ENCODE measurements at regions not wholly inside any gene's neighbourhood (a gene's known extent, or its start where the extent isn't known, plus 50 kb on each side); places are given as distances from the start of the nearest gene placed in this dataset.

DNA sequence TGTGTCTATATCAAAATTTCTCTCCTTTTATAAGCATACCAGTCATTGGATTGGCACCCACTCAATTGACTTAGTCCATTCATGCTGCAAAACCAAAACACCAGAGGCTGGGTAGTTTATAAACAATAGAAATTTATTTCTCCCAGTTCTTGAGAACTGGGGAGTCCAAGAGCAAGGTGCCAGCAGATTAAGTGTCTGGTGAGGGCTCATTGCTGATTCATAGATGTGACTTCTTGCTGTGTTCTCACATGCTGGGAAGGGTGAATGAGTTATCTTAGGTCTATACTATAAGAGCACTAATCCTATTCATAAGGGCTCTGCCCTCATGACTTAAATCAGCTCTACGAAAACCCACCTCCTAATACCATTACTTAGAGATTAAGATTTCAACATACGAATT is 501.4 kb downstream of the EPM2A start:
- DNase-seq (ENCODE audit: low read depth in 2 of 2) = no peak

DNA sequence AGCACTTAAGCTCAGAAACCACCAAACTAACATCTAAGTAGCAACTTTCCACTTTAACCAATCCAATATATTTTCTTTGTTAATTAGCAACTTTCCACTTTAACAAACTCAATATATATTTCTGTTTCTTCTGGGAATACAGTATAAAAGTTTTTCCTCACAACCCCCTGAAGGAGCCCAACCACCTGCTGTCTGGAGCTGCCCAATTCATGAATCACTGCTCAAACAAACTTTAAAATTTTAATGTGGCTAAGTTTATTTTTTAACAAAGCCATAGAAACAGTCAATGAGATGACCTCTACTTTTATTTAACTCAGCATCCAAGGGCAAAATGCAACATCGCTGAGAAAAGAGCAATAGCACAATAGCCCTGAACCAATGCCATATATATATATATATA is 500.1 kb downstream of the EPM2A start:
- no peak for DNase-seq (ENCODE audit: low read depth in 2 of 2)

DNA sequence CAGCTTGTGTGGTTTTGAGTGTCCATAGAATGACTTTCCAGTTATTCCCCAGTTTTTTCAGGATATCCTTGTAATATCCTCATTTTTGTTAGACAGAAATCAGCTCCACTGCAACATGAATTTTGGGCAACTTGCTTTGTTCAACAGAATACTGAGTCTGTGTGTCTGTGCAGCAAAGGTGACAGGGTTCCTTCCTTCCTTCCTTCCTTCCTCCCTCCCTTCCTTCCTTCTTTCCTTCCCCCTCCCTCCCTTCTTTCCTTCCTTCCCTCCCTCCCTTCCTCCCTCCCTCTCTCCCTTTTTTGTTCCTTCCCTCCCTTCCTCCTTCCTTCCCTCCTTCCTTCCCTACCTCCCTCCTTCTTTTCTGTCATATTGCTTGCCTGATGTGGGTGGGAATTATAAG is 496.5 kb downstream of the EPM2A start:
- no peak for DNase-seq (ENCODE audit: low read depth in 2 of 2)

DNA sequence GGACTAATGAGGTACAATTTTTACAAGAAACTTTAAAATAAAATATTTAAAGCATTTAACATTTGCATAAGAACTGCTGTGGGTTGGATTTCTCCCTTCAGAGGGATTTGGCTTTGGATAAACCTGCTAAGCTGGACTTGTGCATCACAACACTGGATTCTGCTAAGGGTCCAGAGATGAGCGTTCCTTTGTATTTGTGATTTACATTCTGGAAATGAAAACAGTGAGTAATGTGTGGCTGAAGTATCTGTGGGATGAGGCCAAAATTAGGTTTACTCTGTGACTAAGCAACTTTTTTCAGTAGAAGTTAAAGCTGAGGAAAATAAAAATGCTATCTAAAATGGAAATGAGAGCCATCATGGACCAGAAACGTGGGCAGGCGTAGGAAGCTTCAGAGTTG is 494.3 kb downstream of the EPM2A start:
- no peak for DNase-seq (ENCODE audit: low read depth in 2 of 2)

DNA sequence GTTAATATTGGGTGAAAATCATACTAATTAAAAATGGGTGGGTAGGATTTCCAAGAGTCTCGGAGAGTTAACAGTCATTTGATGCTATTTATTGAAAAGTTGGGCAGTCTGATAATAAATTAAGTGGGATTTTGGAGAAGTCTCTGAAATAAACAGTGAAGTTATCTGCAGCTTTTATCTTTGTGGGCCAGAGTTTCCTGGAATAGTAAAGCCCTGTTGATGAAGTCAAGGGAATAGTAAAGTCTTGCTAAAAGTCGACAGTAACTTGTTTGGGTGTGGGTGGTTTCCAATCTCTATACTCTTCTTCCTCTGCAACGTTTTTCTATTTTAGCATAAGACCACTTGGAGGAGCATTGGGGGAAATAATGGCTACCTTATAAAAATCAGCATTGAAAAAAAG is 493.6 kb downstream of the EPM2A start:
- no peak for DNase-seq (ENCODE audit: low read depth in 2 of 2)

DNA sequence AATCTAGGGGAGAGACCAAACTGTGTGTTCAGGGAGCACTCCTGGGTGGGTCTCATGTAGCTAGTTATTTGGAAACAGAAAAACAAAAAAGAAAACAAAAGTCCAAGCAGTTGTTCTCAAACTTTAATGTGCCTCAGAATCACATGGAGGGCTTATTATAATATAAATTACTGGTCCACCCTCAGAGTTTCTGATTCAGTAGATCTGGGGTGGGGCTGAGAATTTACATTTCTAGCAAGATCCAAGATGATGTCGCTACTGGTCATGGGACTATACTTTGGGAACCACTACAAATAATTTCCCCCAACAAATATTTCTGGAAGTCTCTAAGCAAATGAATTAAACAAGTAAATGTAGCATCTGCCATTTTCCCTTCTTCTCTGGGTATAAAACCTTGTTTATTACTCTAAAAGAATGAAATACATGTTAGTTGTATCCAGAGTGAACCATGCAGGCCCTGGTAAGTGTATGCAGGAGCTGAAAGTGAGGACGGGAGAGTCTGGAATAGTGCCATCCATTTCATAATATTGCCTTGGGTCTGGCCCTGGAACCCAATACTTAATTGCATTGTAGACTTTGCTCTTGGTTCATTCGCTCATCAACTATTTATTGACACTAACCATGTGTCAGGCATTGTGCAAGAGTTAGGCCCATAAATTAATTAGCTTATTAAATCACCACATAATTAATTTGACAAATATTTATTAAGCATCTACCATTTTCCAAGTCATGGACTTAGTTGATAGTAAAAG is 490.8 kb downstream of the EPM2A start:
- DNase-seq (ENCODE audit: low read depth in 2 of 2) = no peak

DNA sequence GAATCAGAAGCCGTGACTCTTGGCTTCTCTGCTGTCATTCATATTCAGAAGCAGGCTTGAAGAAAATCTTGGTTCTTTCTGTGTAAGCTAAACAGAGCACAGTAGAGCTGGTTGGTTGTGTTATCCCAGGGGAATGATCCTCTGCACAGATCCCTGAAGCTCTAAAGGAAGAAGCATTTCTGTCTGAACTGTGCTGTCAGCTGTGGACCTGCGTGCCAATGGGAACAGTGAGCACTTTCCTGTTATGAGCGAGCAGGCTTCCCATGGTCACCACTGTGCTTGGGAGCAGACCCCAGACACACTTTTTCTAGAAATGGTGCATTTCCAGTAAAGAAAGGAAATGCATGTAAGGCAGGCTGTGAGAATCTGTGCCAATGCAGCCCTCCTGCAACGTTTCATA is 490.2 kb downstream of the EPM2A start:
- no peak for DNase-seq (ENCODE audit: low read depth in 2 of 2)

DNA sequence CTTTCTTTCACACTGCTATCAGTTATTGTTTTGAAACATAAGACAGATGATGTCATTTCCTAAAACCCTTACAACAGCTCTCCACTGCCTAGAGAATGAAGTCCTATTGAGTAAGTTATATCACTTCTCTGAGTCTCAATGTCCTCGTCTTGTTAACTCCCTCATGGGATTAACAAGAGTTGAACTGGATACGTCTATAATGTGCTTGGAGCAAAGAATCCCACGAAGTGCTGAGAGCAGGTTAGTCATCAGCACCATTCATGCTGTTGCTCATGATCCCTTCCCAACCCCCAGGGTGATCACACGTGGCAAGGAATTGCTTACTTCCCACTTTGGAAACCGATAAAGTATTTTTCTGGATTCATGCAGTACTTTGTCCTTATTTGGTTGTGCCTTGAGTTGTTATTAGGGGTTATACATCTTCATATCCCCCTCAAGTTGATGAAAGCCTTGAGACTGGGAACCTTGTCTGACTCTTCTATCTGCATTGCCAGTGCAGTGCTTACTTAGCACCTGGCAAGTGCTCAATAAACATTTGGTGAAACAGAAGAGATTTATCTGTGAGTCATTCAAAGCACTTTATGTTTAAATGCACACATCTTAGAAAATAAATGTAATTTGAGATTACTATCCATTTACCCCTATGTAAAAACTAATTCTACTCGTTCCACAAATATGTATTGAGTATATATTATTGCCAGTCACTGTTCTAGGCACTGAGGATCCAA is 487.5 kb downstream of the EPM2A start:
- DNase-seq (ENCODE audit: low read depth in 2 of 2) = no peak

DNA sequence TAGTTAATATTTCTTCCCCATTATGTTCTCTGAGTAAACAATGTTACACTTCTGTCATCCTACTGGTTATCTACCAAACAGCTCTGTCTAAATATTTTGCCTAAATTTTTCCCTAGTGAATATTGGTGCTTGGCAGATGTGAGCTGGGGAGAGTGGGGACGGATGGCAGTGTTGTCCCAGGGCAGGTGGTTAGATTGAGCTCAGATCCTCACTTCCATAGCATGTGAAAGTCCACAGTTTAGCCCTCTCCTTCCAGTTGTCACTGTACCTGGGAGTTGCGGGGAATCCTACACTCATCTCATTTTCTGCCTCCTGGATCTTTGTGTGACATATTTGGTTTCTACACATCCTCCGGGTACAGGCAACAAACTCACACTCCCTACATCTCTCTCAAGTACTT is 484.9 kb downstream of the EPM2A start:
- DNase-seq (ENCODE audit: low read depth in 2 of 2) = no peak

DNA sequence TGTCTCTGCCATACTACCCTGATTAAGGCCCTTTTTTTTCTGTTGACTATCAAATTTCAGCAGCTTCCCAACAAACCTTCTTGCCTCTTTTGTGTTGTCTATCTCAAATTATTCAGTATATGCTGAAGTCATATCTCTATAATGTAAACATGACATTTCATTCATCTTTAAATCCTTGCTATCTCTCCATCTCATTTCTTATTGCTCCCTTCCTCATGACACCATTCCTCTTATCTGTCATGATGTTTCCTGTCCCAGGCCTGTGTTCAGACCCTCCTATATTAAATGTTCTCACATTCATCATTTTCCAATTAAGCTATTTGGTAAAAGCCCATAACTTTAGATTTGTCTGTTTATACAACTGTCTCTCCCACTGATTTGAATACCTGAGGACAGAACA is 482.6 kb downstream of the EPM2A start:
- DNase-seq (ENCODE audit: low read depth in 2 of 2) = no peak

DNA sequence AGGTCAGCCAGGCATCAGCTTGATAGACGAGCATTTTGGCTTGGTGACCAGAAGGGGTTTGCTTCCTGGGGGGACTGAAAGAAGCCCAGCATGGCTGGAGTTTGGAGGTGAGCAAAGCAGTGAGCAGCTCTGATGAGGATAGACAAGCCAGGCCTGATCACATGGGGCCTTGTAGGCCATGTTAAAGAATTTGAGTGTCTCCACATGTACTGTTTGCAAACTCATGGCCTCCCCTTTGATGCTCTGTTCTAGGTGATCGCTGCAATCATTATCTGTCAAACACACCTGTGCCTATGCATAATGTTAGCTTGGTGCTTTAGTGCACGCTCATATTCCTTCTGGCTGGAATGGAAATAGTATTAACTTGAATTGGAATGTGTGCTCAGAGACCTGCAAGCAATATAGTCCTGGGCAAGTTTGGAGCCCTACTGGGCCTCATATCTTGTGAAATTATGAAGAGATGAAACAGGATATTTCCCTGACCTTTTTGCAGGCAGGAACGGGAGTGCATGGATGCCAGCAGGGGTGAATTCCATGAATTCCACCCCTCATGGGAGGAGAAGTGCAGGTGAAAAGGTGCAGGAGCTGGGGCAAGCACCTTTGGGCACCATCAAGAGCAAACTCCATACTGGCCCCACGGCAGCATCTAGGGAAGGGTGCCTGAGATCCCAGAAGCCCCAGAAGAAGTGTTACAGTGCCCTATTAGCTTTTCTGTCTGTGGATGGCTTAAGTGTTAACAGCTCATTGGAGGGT is 480.5 kb downstream of the EPM2A start:
- DNase-seq (ENCODE audit: low read depth in 2 of 2) = no peak

DNA sequence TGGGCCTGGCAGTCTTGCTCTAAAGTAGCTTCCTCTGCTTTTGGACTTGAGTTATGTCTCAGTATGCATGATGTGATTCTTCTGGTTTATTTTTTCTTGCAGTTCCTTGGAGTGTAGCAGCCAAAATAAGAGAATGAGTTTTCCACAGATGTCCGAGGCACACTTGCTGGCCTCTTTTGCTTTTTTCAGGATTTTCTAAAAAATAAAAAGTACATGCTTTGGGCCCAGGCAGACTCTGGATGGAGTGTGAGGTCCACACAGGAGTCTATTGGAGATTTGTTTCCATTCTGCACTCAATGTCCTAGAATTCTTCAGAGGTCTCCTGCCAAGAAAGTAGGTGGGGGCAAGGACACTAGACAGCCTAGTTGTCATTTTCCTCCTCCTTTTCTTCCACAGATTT is 477.6 kb downstream of the EPM2A start:
- no peak for DNase-seq (ENCODE audit: low read depth in 2 of 2)

DNA sequence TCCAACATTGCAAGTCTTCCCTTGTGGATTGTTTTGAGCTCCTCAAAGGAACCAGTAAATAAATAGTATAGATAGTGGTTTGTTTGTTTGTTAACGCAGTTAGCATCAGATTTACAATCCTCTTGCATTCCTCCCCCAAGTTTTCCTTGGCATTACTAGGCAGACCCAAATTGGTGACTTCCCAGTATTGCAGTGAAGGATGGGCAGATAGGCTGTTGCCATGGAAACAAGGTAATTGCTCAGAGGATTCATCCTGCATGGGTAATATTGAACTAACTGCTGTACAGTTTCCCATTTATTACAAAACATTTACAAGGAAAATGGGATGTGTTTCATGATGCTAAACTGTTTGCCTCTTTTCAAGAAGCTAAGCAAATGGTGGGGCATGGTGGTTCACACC is 477.2 kb downstream of the EPM2A start:
- DNase-seq (ENCODE audit: low read depth in 2 of 2) = no peak

DNA sequence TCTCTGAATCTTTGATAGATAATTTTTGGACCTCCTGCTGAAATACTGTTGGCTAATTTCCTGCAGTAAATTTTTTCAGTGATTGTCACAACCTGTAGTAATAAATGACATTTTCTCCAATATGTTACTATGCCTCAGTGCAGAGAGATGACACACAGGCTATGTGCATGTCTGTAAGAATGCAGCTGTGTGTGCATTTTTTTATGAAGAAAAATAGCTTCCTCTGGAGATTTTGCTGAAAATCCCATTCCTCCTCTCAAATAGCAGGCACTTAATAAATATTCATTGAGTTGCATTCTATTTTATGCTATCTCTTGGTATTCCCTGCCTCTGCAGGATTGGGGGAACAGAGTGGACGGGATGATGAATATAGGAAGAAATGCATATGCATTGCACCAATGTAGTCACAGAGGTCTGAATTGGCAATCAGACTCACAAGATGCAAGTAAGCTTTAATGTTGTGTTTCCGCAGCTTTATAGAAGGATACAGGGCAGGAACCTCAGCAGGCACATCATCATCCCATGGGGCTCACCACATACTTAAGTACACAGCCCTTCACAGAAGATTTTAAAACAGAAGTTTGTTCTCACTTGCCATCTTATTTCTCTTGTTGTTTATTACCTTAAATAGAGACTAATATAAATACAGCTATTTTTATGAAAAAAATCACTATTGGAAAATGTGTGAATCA is 474.7 kb downstream of the EPM2A start:
- no peak for DNase-seq (ENCODE audit: low read depth in 2 of 2)

DNA sequence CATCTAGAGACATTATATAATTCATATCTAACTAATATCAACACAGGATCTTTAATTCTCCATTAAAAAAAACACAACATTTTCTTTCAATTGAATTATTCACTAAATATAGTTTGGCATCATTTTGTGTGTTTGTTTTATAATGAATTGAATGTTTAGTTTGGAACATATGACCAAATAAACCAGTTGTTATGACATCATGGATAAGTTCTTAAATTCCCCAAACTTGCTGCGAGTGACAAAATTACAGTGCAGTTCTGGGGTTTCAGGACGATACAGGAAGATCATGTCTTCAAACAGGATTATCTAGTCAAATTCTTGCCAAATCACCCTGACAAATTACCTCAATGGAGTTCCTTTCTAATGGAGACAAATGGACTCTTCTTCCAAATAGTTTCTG is 473.6 kb downstream of the EPM2A start:
- no peak for DNase-seq (ENCODE audit: low read depth in 2 of 2)

DNA sequence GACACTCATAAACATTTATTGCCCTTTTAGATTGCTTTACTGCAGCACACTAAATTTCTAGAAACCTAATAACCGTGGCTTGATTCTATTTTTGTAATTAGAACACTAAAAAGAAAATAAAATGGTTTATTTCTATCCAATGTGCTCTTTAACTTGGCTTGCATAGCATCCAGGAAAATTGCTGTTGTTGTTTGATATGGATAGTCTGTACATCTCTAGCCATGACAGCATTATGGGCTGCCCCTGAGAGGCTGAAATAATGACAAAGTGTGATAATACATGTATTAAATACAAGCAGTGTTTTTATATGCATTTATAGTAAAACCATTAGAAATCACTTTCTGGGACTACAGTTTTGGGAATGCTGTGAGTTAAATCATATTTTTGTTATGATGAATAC is 472.5 kb downstream of the EPM2A start:
- no peak for DNase-seq (ENCODE audit: low read depth in 2 of 2)

DNA sequence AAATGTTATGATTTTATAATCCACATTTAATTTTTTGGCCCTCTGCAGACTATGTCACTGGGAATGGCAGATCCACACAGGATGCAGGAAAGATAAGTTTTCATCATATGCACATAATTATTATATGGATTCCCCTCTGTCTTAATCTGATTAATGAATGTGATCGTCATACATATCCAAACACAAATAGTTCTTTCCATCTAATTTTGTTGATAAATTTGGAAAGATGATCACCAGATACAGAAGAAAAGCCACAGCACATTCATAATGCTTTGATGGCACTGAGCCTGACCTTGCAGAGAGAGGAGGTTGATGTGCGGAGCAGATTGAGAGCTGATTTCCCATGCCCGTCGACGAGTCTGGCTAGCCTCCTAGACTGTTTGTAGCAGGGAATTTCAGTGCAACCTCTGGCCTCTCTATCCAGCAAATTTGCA is 471.5 kb downstream of the EPM2A start:
- DNase-seq (ENCODE audit: low read depth in 2 of 2) = no peak

DNA sequence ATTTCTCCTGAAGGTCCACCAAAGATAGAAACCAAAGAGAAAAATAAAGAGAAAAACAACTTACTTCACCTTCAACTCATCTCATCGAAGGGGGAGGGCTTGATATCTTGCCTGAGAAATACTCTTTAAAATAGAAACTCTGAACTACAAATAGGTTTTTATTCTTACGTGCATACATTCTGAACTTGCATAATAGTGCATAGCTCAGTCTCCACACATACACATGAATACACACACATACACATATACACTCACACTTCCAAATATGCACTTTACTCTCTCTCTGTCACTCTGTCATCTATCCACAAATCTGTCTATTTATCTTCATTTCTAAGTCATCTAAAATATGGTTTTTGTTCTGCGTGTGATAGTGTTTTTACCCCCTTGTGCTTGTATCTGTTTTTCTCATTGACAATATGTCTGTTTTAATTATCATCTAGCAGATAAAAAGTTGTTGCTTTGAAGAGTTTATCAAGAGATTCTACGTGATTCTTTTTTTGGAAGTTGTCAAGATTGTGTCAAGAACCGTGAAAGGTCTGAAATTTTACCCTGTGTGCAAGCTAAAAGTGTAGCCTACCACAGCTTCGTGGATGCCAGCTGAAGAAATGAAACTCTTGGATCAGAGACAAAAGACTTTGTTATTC is 468.8 kb downstream of the EPM2A start:
- DNase-seq (ENCODE audit: low read depth in 2 of 2) = no peak

DNA sequence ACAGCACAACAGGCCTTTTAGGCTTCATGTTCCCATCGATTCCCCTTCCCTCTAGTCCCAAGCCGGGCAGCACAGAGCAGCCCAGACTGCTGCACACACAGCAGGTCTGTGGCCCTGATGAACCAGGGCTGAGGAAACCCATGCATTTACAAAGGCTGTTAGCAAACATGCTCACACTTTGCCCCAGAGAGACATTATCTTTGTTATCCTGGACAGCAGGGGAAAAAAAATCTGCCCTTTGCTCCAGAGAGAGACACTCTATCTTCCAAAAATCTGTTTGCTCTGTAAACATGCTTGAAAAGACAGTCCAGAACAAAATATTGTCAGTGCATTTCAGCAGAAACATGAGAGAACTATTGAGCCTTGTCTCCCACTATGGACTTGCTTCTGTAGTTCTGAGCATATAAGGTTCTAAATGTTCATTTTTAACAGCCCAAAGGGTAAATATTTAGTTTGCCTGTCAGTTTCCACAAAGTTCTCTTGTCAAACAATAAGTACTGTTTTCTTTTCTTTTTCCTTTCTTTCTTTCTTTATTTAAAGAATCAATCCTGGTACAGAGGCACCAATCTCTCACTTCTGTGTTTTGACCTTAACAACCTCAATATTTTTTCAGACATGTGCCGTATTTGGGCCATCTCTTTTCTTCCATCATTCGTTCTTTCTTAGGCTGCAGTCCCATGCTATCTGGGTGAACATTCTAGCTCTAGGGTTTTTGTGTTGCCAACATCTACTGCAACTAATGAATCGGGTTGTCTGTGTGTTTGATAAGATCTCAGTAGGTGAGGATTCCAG is 468.0 kb downstream of the EPM2A start:
- DNase-seq (ENCODE audit: low read depth in 2 of 2) = no peak

DNA sequence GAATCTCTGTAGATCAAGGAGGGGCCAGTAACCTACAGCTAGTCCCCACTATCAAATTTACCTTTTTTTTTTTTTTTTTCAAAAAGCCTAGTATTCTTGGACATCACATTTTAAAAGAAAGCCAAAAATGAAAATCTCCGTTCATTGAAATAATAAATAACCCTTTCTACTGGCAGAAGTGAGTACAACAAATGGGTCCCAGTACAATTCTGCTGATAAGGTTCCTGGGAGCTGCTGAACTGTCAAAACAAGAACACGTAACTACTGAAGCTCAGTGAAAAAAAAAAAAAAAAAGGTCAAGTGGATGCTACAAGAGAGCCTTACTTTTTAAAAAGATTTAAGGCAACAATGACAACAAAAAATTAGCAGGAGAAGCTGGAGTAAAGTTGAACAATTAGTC is 464.9 kb downstream of the EPM2A start:
- DNase-seq (ENCODE audit: low read depth in 2 of 2) = no peak

DNA sequence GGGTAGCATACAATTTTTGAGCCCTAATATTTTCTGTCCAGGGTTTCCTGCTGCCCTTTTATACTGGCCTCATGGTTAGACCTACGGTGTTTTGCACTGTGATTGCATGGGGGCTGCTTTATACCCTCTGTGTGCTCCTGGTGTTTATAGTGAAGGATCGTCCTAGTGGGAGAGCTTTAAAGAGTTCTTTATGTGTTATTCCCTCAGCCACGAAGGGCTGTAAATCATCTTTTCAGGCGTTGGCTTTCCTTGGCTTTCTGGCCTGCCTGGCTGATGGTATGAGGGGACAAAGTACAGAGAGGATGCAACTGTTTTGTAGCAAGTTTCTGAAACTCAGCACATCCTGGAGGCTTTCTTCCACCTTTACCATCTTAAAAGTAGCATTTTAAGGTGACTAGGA is 464.3 kb downstream of the EPM2A start:
- no peak for DNase-seq (ENCODE audit: low read depth in 2 of 2)

All from stimulated activated CD8-positive, alpha-beta memory T cell treated with anti-CD3 and anti-CD28 coated beads, Interleukin-15, amount 100 ng/mL, for 4 hours (primary cell).